GM12865 (cell line): ENCODE measurements at regions not wholly inside any gene's neighbourhood (a gene's known extent, or its start where the extent isn't known, plus 50 kb on each side); places are given as distances from the start of the nearest gene placed in this dataset.
A peak's percentile ranks its signal among the peaks of the same experiment; 100 is the strongest.

Experiments
- DNase-seq: peaks from one replicate; pipeline ENCODE4 v3.0.0; 2010; ENCODE audit warnings: low read depth
- H3K4me3 ChIP-seq: 2 replicates; pipeline ENCODE4 v1.5.1; 2011; ENCODE audit warnings: mild to moderate bottlenecking, low read depth, low read length, control low read depth
- TF ChIP-seq, protein P1 (sequence below): IDR thresholded peaks from 2 replicates; pipeline ENCODE4 v1.5.1; 2011; ENCODE audit warnings: low read length, control low read depth, low read depth, inconsistent platforms; ENCODE audit not compliant: insufficient read depth; ENCODE audit errors: missing control alignments

DNA sequence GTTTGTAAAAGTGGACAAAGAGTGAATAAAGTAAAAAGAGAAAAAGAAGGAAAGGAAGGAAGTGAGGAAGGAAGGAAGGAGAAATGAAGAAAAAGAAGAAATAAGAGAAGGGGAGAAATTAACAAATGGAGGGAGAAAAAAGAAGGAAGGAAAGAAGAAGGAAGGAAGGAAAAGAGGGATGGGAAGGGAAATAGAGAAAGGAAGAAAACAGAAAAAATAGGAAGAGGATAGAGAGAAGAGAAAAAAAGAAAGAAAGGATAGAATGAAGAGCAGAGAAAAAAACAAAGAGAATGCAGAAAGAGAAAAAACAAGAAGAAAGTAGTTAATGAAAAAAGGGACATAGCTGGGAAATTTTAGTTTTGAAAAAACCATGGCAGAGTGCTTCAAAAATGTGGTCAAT is 361.8 kb downstream of the EPHA7 start:
- DNase-seq = no peak
- H3K4me3 ChIP-seq = no peak overlapping the region

DNA sequence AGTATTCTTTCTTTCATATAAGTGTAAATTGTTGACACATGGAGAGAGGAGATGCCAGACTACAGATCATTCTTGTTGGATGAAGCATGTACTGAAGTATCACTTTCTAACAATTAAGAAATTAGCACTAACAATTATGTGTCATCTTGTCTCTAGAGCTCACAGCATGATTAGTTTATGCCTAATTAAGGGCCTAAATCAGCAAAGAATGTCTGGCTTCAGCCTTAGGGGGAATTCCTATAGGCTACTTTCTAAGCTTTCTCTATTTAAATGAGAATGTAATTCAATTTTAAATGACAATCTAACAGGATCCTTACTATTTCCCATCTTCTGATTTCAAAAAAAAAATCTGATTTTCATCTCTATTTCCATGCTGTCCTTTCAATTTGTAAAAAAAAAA is 371.0 kb downstream of the EPHA7 start:
- TF ChIP-seq, protein P1, sequence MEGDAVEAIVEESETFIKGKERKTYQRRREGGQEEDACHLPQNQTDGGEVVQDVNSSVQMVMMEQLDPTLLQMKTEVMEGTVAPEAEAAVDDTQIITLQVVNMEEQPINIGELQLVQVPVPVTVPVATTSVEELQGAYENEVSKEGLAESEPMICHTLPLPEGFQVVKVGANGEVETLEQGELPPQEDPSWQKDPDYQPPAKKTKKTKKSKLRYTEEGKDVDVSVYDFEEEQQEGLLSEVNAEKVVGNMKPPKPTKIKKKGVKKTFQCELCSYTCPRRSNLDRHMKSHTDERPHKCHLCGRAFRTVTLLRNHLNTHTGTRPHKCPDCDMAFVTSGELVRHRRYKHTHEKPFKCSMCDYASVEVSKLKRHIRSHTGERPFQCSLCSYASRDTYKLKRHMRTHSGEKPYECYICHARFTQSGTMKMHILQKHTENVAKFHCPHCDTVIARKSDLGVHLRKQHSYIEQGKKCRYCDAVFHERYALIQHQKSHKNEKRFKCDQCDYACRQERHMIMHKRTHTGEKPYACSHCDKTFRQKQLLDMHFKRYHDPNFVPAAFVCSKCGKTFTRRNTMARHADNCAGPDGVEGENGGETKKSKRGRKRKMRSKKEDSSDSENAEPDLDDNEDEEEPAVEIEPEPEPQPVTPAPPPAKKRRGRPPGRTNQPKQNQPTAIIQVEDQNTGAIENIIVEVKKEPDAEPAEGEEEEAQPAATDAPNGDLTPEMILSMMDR = no peak
- DNase-seq = no peak
- no peak overlapping the region for H3K4me3 ChIP-seq

More for the DNA sequence above, 361.8 kb downstream of the EPHA7 start:
- TF ChIP-seq, protein P1 = no peak

DNA sequence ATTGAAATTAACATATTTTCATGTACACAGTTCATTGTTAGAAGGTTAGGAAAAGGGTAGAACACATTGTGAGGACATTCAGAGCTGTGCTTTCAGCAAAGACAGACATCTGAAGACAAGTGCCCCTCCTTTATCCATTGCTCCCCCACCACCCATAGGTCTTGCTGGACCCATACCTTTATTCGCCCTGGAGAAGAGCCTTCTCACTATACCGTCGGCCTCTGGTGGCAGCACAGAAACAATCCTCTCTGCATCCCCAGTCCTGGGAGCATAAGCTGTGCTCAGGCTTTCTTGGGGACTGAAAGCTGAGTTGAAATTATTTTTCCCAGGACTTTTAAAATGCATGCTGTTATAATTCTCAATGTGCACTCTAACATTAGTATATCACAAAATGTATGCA is 372.3 kb downstream of the EPHA7 start:
- DNase-seq = no peak
- H3K4me3 ChIP-seq = no peak overlapping the region
- TF ChIP-seq, protein P1 = no peak

DNA sequence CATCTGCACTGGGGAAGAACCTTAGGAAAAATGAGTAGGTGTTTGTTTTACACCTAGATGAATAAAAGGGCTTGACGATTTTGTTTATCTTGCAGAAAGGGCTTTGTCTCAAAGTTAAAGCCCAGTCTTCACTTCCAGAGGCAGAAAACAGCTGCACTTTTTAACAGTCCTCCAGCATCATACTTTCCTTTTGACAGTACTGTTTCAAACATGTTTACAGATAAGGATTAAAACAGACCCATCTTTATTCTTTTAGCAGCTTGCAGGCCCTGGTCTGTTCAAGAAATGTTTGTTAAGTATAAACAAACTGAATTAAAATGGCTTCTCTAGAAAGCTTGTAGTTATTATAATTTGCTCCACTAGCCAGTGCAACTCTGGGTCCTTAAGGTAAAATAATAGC is 374.2 kb downstream of the EPHA7 start:
- no peak for DNase-seq
- TF ChIP-seq, protein P1 = no peak
- no peak overlapping the region for H3K4me3 ChIP-seq

DNA sequence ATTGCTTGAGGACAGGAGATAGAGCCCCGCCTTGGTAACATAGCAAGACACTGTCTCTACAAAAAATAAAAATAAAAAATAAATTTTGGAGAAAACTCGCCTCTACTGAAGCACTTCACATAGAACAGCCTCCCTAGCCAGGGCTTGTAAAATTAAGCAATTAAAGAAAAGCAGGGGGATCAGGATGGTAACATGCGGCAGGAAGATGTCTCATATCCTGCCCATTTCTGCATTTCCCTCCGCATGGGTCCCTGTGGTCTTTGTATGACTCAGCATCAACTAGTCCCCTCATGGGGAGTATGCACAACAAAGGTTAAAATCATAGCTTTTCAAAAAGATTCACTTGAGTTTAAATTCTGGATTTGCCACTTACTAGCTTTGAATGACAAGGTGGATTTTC is 379.0 kb downstream of the EPHA7 start:
- TF ChIP-seq, protein P1 = no peak
- DNase-seq = no peak
- no peak overlapping the region for H3K4me3 ChIP-seq

DNA sequence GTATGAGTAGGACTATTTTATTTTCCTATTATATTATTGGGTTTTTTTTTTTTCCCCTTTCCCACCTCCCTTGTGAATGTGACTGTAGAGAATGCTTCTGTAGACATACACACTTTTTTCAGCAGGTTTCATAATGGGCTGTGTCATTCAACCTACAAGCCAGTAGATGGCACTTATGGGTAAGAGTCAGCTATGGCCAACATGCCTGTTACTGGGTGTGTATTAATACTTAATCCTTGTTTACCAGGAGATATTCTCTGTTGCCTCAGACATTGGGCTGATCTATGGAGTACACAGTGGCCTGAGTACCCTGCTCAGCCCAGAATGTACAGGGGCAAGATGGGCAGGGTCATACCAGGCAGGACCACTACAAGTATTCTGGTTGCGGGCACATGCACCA is 382.5 kb downstream of the EPHA7 start:
- no peak overlapping the region for H3K4me3 ChIP-seq
- DNase-seq = peak; percentile 17
- TF ChIP-seq, protein P1 = peak; percentile 31

DNA sequence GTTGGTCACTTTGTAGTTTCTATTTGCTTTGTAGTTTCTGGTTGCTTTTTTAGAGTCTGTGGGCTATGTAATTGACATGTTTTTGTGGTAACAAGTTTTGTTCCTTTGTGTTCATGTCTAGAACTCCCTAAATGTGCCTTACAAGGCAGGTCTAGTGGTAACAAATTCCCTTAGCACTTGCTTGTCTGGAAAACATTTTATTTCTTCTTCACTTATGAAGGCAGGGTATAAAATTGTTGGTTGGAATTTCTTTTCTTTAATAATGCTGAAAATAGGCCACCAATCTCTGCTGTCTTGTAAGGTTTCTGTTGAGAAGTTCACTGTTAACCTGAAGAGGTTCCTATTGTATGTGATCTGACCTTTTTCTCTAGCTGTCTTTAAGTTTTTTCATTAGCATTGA is 383.6 kb downstream of the EPHA7 start:
- TF ChIP-seq, protein P1 = no peak
- DNase-seq = no peak
- H3K4me3 ChIP-seq = no peak overlapping the region
